MM.1S (cell line): ENCODE measurements at regions not wholly inside any gene's neighbourhood (a gene's known extent, or its start where the extent isn't known, plus 50 kb on each side); places are given as distances from the start of the nearest gene placed in this dataset.
"Not testable (repeated sequence)": the region's sequence is repeated elsewhere in the genome, so short reads cannot be mapped to it uniquely, and the experiment has no call there.

Source experiments
- DNase-seq: peaks from one replicate; pipeline ENCODE4 v3.0.0-alpha.2; 2015
- H2AFZ ChIP-seq: fragments of 300-600 bp; sonication (generic); 2 replicates; pipeline ENCODE4 v1.6.0; 2016; ENCODE audit warnings: antibody characterized with exemption, low read length
- H3F3A ChIP-seq: fragments of 300-600 bp; sonication (generic); 2 replicates; pipeline ENCODE4 v1.6.1; 2016; ENCODE audit warnings: mild to moderate bottlenecking, antibody characterized with exemption, low read length, moderate library complexity, mixed read lengths; ENCODE audit not compliant: insufficient read depth
- H3K27ac ChIP-seq: fragments of 300-600 bp; sonication (generic); 2 replicates; pipeline ENCODE4 v1.5.1; 2016; ENCODE audit warnings: mild to moderate bottlenecking, low read length
- H3K27me3 ChIP-seq: fragments of 300-600 bp; sonication (generic); replicated peaks from 2 replicates; pipeline ENCODE4 v1.6.0; 2016; ENCODE audit warnings: low read length; ENCODE audit not compliant: insufficient read depth
- H3K36me3 ChIP-seq: fragments of 300-600 bp; sonication (generic); replicated peaks from 2 replicates; pipeline ENCODE4 v1.6.1; 2016; ENCODE audit warnings: mild to moderate bottlenecking, low read length, mixed read lengths; ENCODE audit not compliant: insufficient read depth
- H3K4me1 ChIP-seq: fragments of 300-600 bp; sonication (generic); 2 replicates; pipeline ENCODE4 v1.6.1; 2016; ENCODE audit warnings: low read length, mixed read lengths
- H3K4me2 ChIP-seq: fragments of 300-600 bp; sonication (generic); 2 replicates; pipeline ENCODE4 v1.6.0; 2016; ENCODE audit warnings: low read depth, low read length
- H3K4me3 ChIP-seq: fragments of 300-600 bp; sonication (generic); 2 replicates; pipeline ENCODE4 v1.5.1; 2016; ENCODE audit warnings: low read length, mixed read lengths
- H3K79me2 ChIP-seq: fragments of 300-600 bp; sonication (generic); 2 replicates; pipeline ENCODE4 v1.6.1; 2016; ENCODE audit warnings: mixed run types, low read length, mixed read lengths
- H3K9ac ChIP-seq: fragments of 300-600 bp; sonication (generic); 2 replicates; pipeline ENCODE4 v1.6.1; 2016; ENCODE audit warnings: low read length, mixed read lengths
- H3K9me2 ChIP-seq: fragments of 300-600 bp; sonication (generic); replicated peaks from 2 replicates; pipeline ENCODE4 v1.6.1; 2016; ENCODE audit warnings: mild to moderate bottlenecking, low read length, mixed read lengths; ENCODE audit not compliant: insufficient read depth
- H3K9me3 ChIP-seq: fragments of 300-600 bp; sonication (generic); replicated peaks from 2 replicates; pipeline ENCODE4 v1.6.1; 2016; ENCODE audit warnings: mild to moderate bottlenecking, low read length, mixed read lengths; ENCODE audit not compliant: insufficient read depth
- H4K20me1 ChIP-seq: fragments of 300-600 bp; sonication (generic); 2 replicates; pipeline ENCODE4 v1.6.1; 2016; ENCODE audit warnings: mild to moderate bottlenecking, low read length, moderate library complexity, mixed read lengths; ENCODE audit not compliant: insufficient read depth
- EZH2 ChIP-seq: fragments of 300-600 bp; sonication (generic); optimal IDR thresholded peaks from 2 replicates; pipeline ENCODE3; 2017; ENCODE audit warnings: low read depth, mild to moderate bottlenecking, antibody characterized with exemption, low read length, mixed read lengths
- EZH2phosphoT487 ChIP-seq: fragments of 300-600 bp; sonication (generic); IDR thresholded peaks from 2 replicates; pipeline ENCODE4 v1.6.1; 2018; ENCODE audit warnings: antibody characterized with exemption, low read length
- TF ChIP-seq, protein P1 (sequence below): fragments of 300-600 bp; sonication (generic); IDR thresholded peaks from 2 replicates; pipeline ENCODE4 v1.5.1; 2016; ENCODE audit warnings: antibody characterized with exemption, low read length, mixed read lengths

DNA sequence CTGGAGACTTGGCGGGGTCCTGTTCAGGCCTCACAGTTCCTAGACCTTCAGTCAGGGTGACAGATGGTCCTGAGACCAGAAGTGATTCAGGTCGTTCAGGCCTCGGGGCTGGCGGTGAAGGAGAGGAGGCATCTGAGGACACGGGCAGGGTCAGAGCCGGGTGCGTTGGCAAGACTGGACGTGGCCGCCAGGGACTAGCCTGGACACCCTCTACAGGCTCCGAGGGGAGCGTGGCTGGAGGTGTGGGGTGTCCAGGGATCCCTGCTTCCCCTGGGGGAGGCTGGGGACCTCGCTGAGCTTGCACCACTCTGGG lies 64.0 kb upstream of the TARDBP start:
- no peak overlapping the region for H3K4me2 ChIP-seq
- no peaks in the 10 kb centered on the region for H3K9me2 ChIP-seq
- no peaks in the 10 kb centered on the region for H4K20me1 ChIP-seq
- H3K9ac ChIP-seq: no peak overlapping the region
- no peak overlapping the region for H3K27ac ChIP-seq
- H3F3A ChIP-seq: no peaks in the 10 kb centered on the region
- DNase-seq: no peak
- TF ChIP-seq EZH2phosphoT487: no peak
- TF ChIP-seq, protein P1, sequence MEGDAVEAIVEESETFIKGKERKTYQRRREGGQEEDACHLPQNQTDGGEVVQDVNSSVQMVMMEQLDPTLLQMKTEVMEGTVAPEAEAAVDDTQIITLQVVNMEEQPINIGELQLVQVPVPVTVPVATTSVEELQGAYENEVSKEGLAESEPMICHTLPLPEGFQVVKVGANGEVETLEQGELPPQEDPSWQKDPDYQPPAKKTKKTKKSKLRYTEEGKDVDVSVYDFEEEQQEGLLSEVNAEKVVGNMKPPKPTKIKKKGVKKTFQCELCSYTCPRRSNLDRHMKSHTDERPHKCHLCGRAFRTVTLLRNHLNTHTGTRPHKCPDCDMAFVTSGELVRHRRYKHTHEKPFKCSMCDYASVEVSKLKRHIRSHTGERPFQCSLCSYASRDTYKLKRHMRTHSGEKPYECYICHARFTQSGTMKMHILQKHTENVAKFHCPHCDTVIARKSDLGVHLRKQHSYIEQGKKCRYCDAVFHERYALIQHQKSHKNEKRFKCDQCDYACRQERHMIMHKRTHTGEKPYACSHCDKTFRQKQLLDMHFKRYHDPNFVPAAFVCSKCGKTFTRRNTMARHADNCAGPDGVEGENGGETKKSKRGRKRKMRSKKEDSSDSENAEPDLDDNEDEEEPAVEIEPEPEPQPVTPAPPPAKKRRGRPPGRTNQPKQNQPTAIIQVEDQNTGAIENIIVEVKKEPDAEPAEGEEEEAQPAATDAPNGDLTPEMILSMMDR: no peak
- TF ChIP-seq EZH2: no peak
- H3K4me1 ChIP-seq: no peaks in the 10 kb centered on the region
- no peaks in the 10 kb centered on the region for H3K36me3 ChIP-seq
- peaks cover 66% of the 10 kb centered on the region for H3K27me3 ChIP-seq
- H2AFZ ChIP-seq: no peak overlapping the region
- no peaks in the 10 kb centered on the region for H3K79me2 ChIP-seq
- H3K9me3 ChIP-seq: no peaks in the 10 kb centered on the region
- H3K4me3 ChIP-seq: no peak overlapping the region

DNA sequence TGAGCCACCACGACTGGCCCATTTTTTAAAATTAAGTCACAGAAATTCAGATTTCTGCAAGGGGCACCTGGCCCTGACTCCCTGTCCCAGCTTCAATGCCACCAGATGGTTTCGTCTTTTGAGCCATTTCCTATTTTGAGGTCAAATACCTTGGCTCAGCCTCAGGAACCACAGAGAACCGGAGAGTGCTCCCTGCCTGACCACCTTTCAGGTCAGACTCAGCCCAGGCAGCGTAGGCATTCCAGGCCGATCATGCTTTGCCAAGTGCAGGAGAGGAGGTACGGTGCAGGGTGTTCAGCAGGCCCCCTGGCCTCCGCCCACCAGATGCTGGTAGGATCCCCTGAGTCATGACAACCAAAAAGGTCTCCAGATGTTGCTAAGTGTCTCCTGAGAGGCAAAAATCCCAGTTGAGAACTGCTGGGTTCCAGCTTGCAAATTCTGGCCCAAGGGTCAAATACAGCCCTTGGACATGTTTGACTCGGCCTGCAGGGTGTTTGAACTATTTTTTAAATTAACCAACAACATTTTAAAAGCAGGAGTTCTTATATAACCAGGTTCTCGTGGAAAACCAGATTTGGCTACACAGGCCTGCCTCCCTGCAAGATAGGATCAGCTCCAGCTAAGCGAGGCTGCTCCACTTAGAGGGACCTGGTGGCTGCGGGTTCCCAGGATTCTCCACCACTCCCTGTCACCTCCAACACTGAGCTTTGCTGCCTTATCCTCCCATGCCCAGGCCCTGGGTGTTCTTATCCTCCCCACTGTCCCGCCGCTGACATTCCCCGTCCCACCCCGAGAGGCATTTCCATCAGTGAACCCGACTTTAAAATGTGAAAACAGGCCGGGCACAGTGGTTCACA lies 61.9 kb upstream of the TARDBP start:
- Histone ChIP-seq H3K9me2 (no peaks in the 10 kb centered on the region), H3K9ac (no peak overlapping the region), H3K27ac (no peak overlapping the region), H3K27me3 (peaks cover 60% of the 10 kb centered on the region), H3K4me3 (no peak overlapping the region), H3K79me2 (no peaks in the 10 kb centered on the region), H2AFZ (no peak overlapping the region), H3K36me3 (no peaks in the 10 kb centered on the region), H4K20me1 (no peaks in the 10 kb centered on the region), H3K4me1 (no peaks in the 10 kb centered on the region), H3K9me3 (no peaks in the 10 kb centered on the region), H3K4me2 (no peak overlapping the region), H3F3A (no peaks in the 10 kb centered on the region)
- no peak for DNase-seq
- TF ChIP-seq, protein P1: no peak
- TF ChIP-seq EZH2 (no peak), EZH2phosphoT487 (no peak)

DNA sequence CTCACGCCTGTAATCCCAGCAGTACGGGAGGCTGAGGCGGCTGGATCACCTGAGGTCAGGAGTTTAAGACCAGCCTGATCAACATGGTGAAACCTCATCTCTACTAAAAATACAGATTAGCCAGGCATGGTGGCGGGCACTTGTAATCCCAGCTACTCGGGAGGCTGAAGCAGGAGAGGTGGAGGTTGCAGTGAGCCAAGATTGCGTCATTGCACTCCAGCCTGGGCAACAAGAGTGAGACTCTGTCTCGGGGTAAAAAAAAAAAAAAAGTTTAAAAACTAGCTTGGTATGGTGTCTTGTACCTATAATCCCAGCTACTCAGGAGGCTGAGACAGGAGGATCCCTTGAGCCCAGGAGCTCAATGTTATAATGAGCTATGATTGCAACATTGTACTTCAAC lies 61.2 kb upstream of the TARDBP start:
- not testable (repeated sequence) for H2AFZ ChIP-seq, H3K4me2 ChIP-seq, H3K9me2 ChIP-seq, H4K20me1 ChIP-seq, DNase-seq, H3K9me3 ChIP-seq, H3K4me1 ChIP-seq, H3K4me3 ChIP-seq, H3K9ac ChIP-seq, H3K79me2 ChIP-seq, H3K36me3 ChIP-seq, H3K27ac ChIP-seq, H3F3A ChIP-seq
- peaks cover 58% of the 10 kb centered on the region for H3K27me3 ChIP-seq

DNA sequence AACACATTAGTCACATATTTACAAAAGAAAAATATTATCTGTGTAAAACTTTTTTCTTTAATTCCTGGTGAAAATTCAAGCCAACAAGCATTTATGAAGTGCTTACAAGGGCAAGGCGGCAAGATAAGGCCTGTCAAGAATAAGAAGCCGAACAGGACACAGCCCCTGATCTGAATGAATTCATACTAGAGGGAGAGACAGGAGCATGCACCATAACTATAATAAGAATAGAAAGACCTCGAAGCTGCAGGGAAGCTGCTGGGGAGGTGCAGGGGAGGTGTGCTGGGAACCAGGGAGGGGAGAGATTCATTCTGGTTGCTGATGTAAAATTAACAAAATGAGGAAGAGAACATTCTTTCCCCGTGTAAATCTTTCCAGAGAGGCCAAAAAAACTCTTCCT lies 60.5 kb upstream of the TARDBP start:
- no peaks in the 10 kb centered on the region for H3K79me2 ChIP-seq
- no peak overlapping the region for H3K4me2 ChIP-seq
- TF ChIP-seq EZH2 (no peak), EZH2phosphoT487 (no peak)
- TF ChIP-seq, protein P1: no peak
- no peaks in the 10 kb centered on the region for H3K36me3 ChIP-seq
- H2AFZ ChIP-seq: no peak overlapping the region
- no peaks in the 10 kb centered on the region for H4K20me1 ChIP-seq
- no peaks in the 10 kb centered on the region for H3K9me3 ChIP-seq
- H3K27ac ChIP-seq: no peak overlapping the region
- no peak overlapping the region for H3K4me3 ChIP-seq
- H3K9me2 ChIP-seq: no peaks in the 10 kb centered on the region
- no peak for DNase-seq
- no peak overlapping the region for H3K9ac ChIP-seq
- H3K4me1 ChIP-seq: 0 out of 2 replicates have a peak, but pooled peaks cover under 1% of the 10 kb centered on the region
- peaks cover 57% of the 10 kb centered on the region for H3K27me3 ChIP-seq
- no peaks in the 10 kb centered on the region for H3F3A ChIP-seq
